GM18858 (cell line): ENCODE measurements at regions not wholly inside any gene's neighbourhood (a gene's known extent, or its start where the extent isn't known, plus 50 kb on each side); places are given as distances from the start of the nearest gene placed in this dataset.
"Not testable (repeated sequence)": the region's sequence is repeated elsewhere in the genome, so short reads cannot be mapped to it uniquely, and the experiment has no call there.

Experiments
- ATAC-seq: cut with Tn5 transposase; IDR thresholded peaks from one replicate; pipeline ENCODE4 v1.9.1; 2021; ENCODE audit not compliant: unreplicated experiment

- ATAC-seq = not testable (repeated sequence)
Measured at GRCh38 chr2:179385756-179386155, 121.1 kb upstream of the SESTD1 start.

GRCh38 chr2:179383975-179384374, 119.3 kb upstream of the SESTD1 start:
- no peak for ATAC-seq

- no peak for ATAC-seq
Measured at GRCh38 chr2:179377296-179377695, 112.7 kb upstream of the SESTD1 start.

- no peak for ATAC-seq
Measured at GRCh38 chr2:179376881-179377280, 112.2 kb upstream of the SESTD1 start.

- no peak for ATAC-seq
Measured at GRCh38 chr2:179373816-179374215, 109.2 kb upstream of the SESTD1 start.

GRCh38 chr2:179365561-179365960, 100.9 kb upstream of the SESTD1 start:
- not testable (repeated sequence) for ATAC-seq

- ATAC-seq = no peak
Measured at GRCh38 chr2:179355881-179356280, 91.2 kb upstream of the SESTD1 start.

- ATAC-seq = no peak
Measured at GRCh38 chr2:179354739-179355537, 90.3 kb upstream of the SESTD1 start.

- ATAC-seq = no peak
Measured at GRCh38 chr2:179354296-179354695, 89.7 kb upstream of the SESTD1 start.

- no peak for ATAC-seq
Measured at GRCh38 chr2:179352181-179352580, 87.5 kb upstream of the SESTD1 start.

GRCh38 chr2:179351057-179351456, 86.4 kb upstream of the SESTD1 start:
- no peak for ATAC-seq

- ATAC-seq = peak; percentile 43
Measured at GRCh38 chr2:179349670-179350303, 85.2 kb upstream of the SESTD1 start.

GRCh38 chr2:179348906-179349305, 84.3 kb upstream of the SESTD1 start:
- no peak for ATAC-seq

GRCh38 chr2:179344970-179345369, 80.3 kb upstream of the SESTD1 start:
- no peak for ATAC-seq

GRCh38 chr2:179344280-179344964, 79.8 kb upstream of the SESTD1 start:
- no peak for ATAC-seq

GRCh38 chr2:179343945-179344279, 79.3 kb upstream of the SESTD1 start:
- no peak for ATAC-seq

- no peak for ATAC-seq
Measured at GRCh38 chr2:179341152-179341866, 76.7 kb upstream of the SESTD1 start.

GRCh38 chr2:179340678-179341077, 76.0 kb upstream of the SESTD1 start:
- no peak for ATAC-seq

GRCh38 chr2:179338681-179339080, 74.0 kb upstream of the SESTD1 start:
- no peak for ATAC-seq

- no peak for ATAC-seq
Measured at GRCh38 chr2:179336782-179337534, 72.3 kb upstream of the SESTD1 start.

GRCh38 chr2:179335732-179336131, 71.1 kb upstream of the SESTD1 start:
- ATAC-seq = no peak
